ENCODE measurements at regions not wholly inside any gene's neighbourhood (a gene's known extent, or its start where the extent isn't known, plus 50 kb on each side); places are given as distances from the start of the nearest gene placed in this dataset.

- no peak for ATAC-seq (ENCODE audit: insufficient read depth, low read depth)
- Histone ChIP-seq H3K4me3 (ENCODE audit: low read depth in 1 of 2, low read length in 2 of 2) (no peak overlapping the region), H2AFZ (ENCODE audit: low read depth, low read length) (no peak overlapping the region), H3K27me3 (ENCODE audit: insufficient read depth, low read length, poor library complexity) (no peaks in the 10 kb centered on the region), H3K27ac (ENCODE audit: low read length) (no peak overlapping the region), H3K79me2 (ENCODE audit: insufficient read depth, low read length) (no peaks in the 10 kb centered on the region), H3K4me1 (ENCODE audit: insufficient read depth, low read length) (no peaks in the 10 kb centered on the region), H3K9ac (ENCODE audit: low read depth, low read length) (no peak overlapping the region), H3K9me3 (ENCODE audit: insufficient read depth, low read length, severe bottlenecking) (no peaks in the 10 kb centered on the region), H4K20me1 (ENCODE audit: insufficient read depth, low read length) (no peaks in the 10 kb centered on the region; the same call in 1 of the 2 replicates), H3K4me2 (ENCODE audit: insufficient read depth, low read length) (no peak overlapping the region), H3K36me3 (ENCODE audit: insufficient read depth, low read length) (no peaks in the 10 kb centered on the region)
- DNase-seq, result no peak
- TF ChIP-seq, protein P1, sequence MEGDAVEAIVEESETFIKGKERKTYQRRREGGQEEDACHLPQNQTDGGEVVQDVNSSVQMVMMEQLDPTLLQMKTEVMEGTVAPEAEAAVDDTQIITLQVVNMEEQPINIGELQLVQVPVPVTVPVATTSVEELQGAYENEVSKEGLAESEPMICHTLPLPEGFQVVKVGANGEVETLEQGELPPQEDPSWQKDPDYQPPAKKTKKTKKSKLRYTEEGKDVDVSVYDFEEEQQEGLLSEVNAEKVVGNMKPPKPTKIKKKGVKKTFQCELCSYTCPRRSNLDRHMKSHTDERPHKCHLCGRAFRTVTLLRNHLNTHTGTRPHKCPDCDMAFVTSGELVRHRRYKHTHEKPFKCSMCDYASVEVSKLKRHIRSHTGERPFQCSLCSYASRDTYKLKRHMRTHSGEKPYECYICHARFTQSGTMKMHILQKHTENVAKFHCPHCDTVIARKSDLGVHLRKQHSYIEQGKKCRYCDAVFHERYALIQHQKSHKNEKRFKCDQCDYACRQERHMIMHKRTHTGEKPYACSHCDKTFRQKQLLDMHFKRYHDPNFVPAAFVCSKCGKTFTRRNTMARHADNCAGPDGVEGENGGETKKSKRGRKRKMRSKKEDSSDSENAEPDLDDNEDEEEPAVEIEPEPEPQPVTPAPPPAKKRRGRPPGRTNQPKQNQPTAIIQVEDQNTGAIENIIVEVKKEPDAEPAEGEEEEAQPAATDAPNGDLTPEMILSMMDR (IDR thresholded peaks at IDR 0.05; ENCODE audit: borderline replicate concordance, extremely low read depth, low read length, poor library complexity, severe bottlenecking), result no peak
- TF ChIP-seq EZH2 (IDR thresholded peaks at IDR 0.05; ENCODE audit: borderline replicate concordance, low read depth, low read length, severe bottlenecking), result no peak
Measured at GRCh38 chr6:169991913-169992312, 240.5 kb downstream of the ERMARD start.

- TF ChIP-seq EZH2 (IDR thresholded peaks at IDR 0.05; ENCODE audit: borderline replicate concordance, low read depth, low read length, severe bottlenecking), result no peak
- TF ChIP-seq, protein P1 (IDR thresholded peaks at IDR 0.05; ENCODE audit: borderline replicate concordance, extremely low read depth, low read length, poor library complexity, severe bottlenecking), result no peak
- ATAC-seq (ENCODE audit: insufficient read depth, low read depth) (no peak), DNase-seq (no peak)
- Histone ChIP-seq H3K4me2 (ENCODE audit: insufficient read depth, low read length) (no peak overlapping the region), H3K27me3 (ENCODE audit: insufficient read depth, low read length, poor library complexity) (no peaks in the 10 kb centered on the region), H3K27ac (ENCODE audit: low read length) (no peak overlapping the region), H3K36me3 (ENCODE audit: insufficient read depth, low read length) (no peaks in the 10 kb centered on the region), H3K9me3 (ENCODE audit: insufficient read depth, low read length, severe bottlenecking) (no peaks in the 10 kb centered on the region), H3K4me3 (ENCODE audit: low read depth in 1 of 2, low read length in 2 of 2) (no peak overlapping the region), H3K79me2 (ENCODE audit: insufficient read depth, low read length) (no peaks in the 10 kb centered on the region), H3K9ac (ENCODE audit: low read depth, low read length) (no peak overlapping the region), H3K4me1 (ENCODE audit: insufficient read depth, low read length) (no peaks in the 10 kb centered on the region), H2AFZ (ENCODE audit: low read depth, low read length) (no peak overlapping the region), H4K20me1 (ENCODE audit: insufficient read depth, low read length) (no peaks in the 10 kb centered on the region; the same call in 1 of the 2 replicates)
Measured at GRCh38 chr6:169991031-169991390, 239.6 kb downstream of the ERMARD start.

DNA sequence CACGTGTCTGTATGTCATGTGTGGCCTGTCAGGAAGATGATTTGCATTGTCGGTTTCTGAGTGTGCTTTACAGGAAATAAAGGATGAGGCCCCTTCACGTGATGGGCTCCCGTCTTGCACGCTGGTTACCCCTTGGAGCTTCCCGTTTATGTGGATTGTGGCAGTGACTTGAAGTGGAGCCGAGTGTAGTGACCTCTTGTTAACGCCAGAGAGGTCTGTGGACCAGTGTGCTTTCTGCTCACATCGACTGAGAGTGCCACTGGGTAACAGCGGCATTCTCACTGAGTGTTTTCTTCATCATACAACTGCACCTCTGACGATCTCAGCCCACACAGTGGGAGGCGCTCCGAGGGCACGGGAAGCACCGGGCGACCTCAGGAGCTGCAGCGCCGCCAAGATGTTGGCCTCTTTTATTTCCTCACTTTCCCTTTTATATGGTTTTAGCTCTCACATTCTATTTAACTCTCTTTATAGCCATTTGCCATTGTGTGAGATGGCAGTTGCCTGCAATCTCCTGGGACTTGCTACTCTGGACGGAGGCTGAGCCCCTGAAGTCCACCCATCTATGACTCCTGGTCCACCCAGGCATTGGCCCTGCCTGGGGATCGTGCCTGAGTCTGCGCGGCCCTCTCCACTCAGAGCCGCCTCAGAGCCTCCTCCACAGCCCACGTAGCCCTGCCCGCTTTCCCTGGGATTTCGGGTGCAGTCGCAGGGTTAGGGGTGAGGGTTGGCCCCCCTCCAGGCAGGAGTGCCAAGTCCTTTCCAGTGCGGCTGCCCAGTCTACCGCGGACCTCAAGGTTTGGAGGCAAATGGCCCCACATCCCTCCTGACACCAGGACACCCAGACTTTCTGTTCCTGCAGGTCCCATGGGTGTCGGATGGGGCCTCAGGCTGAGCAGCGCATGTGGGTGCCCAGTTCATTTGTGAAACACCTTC lies 238.9 kb downstream of the ERMARD start:
- Histone ChIP-seq H3K27me3 (ENCODE audit: insufficient read depth, low read length, poor library complexity) (no peaks in the 10 kb centered on the region), H3K4me3 (ENCODE audit: low read depth in 1 of 2, low read length in 2 of 2) (no peak overlapping the region), H3K79me2 (ENCODE audit: insufficient read depth, low read length) (no peaks in the 10 kb centered on the region), H3K9ac (ENCODE audit: low read depth, low read length) (no peak overlapping the region), H3K4me1 (ENCODE audit: insufficient read depth, low read length) (no peaks in the 10 kb centered on the region), H4K20me1 (ENCODE audit: insufficient read depth, low read length) (no peaks in the 10 kb centered on the region; the same call in 1 of the 2 replicates), H3K4me2 (ENCODE audit: insufficient read depth, low read length) (no peak overlapping the region), H3K9me3 (ENCODE audit: insufficient read depth, low read length, severe bottlenecking) (no peaks in the 10 kb centered on the region), H2AFZ (ENCODE audit: low read depth, low read length) (no peak overlapping the region), H3K36me3 (ENCODE audit: insufficient read depth, low read length) (no peaks in the 10 kb centered on the region), H3K27ac (ENCODE audit: low read length) (no peak overlapping the region)
- ATAC-seq (ENCODE audit: insufficient read depth, low read depth) (no peak), DNase-seq (no peak)
- TF ChIP-seq EZH2 (IDR thresholded peaks at IDR 0.05; ENCODE audit: borderline replicate concordance, low read depth, low read length, severe bottlenecking), result no peak
- TF ChIP-seq, protein P1 (IDR thresholded peaks at IDR 0.05; ENCODE audit: borderline replicate concordance, extremely low read depth, low read length, poor library complexity, severe bottlenecking), result no peak

All from DND-41 (cell line).